Neural cell (in vitro differentiated cells): ENCODE measurements at regions not wholly inside any gene's neighbourhood (a gene's known extent, or its start where the extent isn't known, plus 50 kb on each side); places are given as distances from the start of the nearest gene placed in this dataset.

Experiments used
- EZH2 ChIP-seq: fragments of 200-600, 300-800 bp; shearing (Covaris generic), sonication (generic); IDR thresholded peaks from 2 replicates; pipeline ENCODE4 v1.6.1; 2014; ENCODE audit warnings: antibody characterized with exemption, low read length, borderline replicate concordance, mild to moderate bottlenecking; ENCODE audit not compliant: insufficient read depth, poor library complexity, severe bottlenecking
- MXI1 ChIP-seq: fragments of 450-650 bp; conservative IDR thresholded peaks from 2 replicates; pipeline ENCODE4 v1.6.1; 2014; ENCODE audit warnings: antibody characterized with exemption, mild to moderate bottlenecking; ENCODE audit not compliant: poor library complexity, severe bottlenecking
- SMC3 ChIP-seq: fragments of 450-650 bp; conservative IDR thresholded peaks from 2 replicates; pipeline ENCODE4 v1.6.1; 2014; ENCODE audit warnings: antibody characterized with exemption, mild to moderate bottlenecking, moderate library complexity; ENCODE audit not compliant: poor library complexity
- TF ChIP-seq, protein P1 (sequence below): fragments of 450-650 bp; IDR thresholded peaks from 2 replicates; pipeline ENCODE4 v1.5.1; 2014; ENCODE audit warnings: antibody characterized with exemption, mild to moderate bottlenecking, moderate library complexity; ENCODE audit not compliant: poor library complexity, severe bottlenecking

DNA sequence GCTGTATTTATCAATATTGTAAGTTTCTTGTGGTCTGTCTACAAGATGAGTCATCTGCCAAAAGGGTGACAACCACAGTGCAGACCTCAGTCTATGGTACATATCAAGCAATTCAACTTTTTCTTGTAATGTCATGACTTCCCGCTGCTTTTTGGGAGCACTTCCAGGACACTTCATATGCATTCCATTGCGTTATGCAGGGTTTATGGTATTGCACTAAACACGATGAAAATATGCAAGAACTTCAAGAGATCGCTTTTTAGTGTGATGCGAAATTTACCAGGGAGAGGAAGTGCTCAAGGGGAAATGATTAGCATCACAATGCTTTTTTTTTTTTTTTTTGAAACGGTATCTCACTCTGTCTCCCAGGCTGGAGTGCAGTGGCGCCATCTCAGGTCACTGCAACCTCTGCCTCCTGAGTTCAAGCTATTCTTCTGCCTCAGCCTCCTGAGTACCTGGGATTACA is 166.5 kb downstream of the TFAP2A start:
- TF ChIP-seq SMC3 = no peak
- TF ChIP-seq, protein P1, sequence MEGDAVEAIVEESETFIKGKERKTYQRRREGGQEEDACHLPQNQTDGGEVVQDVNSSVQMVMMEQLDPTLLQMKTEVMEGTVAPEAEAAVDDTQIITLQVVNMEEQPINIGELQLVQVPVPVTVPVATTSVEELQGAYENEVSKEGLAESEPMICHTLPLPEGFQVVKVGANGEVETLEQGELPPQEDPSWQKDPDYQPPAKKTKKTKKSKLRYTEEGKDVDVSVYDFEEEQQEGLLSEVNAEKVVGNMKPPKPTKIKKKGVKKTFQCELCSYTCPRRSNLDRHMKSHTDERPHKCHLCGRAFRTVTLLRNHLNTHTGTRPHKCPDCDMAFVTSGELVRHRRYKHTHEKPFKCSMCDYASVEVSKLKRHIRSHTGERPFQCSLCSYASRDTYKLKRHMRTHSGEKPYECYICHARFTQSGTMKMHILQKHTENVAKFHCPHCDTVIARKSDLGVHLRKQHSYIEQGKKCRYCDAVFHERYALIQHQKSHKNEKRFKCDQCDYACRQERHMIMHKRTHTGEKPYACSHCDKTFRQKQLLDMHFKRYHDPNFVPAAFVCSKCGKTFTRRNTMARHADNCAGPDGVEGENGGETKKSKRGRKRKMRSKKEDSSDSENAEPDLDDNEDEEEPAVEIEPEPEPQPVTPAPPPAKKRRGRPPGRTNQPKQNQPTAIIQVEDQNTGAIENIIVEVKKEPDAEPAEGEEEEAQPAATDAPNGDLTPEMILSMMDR = no peak
- no peak for TF ChIP-seq MXI1
- no peak for TF ChIP-seq EZH2
